NCI-H345 treated with DMSO at 0.1 percent for 48 hours (cell line): ENCODE measurements at regions not wholly inside any gene's neighbourhood (a gene's known extent, or its start where the extent isn't known, plus 50 kb on each side); places are given as distances from the start of the nearest gene placed in this dataset.
"Not testable (repeated sequence)": the region's sequence is repeated elsewhere in the genome, so short reads cannot be mapped to it uniquely, and the experiment has no call there.

Experiments used
- DNase-seq: peaks from one replicate; lab custom pipeline; 2025; ENCODE audit not compliant: unreplicated experiment; lab: John Stamatoyannopoulos, UW

GRCh38 chr18:67805261-67805660, 288.7 kb upstream of the DSEL start:
- no peak for DNase-seq

DNA sequence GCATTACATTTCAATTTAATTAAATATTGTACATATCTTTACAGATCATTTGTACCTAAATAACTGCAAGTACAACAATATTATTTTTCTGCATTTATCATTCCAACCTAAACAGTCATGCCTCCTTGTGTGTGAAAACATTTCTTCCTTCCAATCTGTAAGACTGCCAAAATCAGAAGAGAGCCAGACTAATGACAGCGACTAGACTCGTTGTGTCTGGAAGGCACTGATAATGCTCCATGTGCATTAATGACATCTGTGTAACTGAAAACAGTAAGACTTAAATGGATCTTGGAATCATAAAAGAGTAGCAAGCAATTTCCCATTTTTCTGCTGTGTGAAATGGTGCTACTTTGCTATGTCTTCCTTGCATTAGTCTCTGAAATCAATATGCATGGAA, 278.0 kb upstream of the DSEL start:
- DNase-seq: no peak

DNA sequence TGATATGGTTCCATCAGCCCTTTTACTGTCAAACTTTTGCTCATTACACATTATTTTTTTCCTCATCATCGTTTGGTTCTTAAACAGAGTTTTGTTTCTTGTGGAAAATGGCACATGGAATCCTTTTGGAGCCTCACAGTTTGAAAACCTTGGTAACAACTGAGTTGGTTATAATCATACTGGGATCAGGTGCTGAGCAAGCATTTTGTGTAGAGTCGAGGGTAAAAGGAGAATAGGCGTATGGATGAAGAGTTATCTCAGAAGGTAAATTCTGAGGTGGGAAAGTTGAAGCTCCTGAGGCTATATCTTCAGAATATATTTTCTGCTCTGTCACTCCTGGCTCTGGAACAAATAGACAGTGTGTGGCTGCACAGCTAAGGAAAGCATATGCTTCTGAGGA, 274.0 kb upstream of the DSEL start:
- DNase-seq: no peak

DNA sequence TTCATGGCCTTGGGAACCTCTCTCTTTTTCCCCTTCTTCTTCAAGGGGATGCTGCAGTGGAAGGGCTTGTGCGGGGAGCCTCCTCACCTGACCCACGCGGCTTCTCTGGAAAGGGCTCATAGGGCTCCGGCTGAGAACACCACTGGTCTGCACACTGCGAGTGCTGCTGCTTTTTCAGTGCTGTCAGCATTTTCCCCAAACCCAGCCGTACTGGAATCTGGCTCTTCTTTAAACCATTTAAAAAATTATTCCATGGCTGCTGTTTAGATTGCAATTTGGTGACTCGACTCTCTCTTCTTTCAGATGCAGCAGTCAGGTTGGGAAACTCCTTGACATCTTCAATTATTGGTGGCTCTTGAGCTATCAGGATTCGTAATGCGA, 272.6 kb upstream of the DSEL start:
- DNase-seq: no peak

DNA sequence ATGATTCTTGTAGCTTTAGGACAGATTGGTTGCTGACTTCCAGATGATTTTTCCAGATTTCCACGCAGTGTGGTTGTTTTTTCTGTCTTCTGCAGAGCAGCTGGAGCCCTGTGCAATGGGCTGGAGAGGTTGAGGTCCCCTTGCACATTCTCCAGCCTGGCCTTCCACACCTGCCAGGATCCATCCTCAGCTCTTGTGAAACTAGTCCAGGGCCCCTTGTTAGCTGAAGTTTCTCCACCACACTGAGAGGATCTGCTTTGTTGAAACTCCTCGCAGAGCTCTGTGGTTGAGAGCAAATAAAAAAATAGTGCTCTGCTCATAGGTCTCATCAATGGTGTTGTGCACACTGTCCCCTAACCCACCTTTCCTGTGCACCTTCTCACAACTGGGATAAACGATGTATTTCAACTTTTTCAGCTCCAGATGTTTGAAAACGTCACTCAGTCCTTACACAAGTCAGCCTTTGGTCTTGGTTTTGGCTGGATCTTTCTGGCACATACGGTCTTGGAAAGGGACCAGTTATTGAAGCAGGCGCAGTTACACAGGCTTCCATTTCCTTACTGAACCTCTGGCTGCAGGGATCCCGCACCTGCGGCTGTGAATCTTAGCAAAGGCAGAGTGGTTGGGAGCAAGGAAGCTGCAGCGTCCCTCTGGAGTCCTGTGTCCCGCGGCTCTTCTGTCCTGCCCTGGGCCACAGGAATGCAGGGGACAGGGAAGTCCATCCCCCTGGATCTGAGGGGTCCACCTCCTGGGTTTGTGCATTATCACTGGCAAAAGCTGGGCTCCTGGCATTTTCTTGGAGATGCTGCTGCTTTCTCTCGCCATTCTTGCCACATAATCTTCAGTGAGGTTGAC, 272.0 kb upstream of the DSEL start:
- no peak for DNase-seq

DNA sequence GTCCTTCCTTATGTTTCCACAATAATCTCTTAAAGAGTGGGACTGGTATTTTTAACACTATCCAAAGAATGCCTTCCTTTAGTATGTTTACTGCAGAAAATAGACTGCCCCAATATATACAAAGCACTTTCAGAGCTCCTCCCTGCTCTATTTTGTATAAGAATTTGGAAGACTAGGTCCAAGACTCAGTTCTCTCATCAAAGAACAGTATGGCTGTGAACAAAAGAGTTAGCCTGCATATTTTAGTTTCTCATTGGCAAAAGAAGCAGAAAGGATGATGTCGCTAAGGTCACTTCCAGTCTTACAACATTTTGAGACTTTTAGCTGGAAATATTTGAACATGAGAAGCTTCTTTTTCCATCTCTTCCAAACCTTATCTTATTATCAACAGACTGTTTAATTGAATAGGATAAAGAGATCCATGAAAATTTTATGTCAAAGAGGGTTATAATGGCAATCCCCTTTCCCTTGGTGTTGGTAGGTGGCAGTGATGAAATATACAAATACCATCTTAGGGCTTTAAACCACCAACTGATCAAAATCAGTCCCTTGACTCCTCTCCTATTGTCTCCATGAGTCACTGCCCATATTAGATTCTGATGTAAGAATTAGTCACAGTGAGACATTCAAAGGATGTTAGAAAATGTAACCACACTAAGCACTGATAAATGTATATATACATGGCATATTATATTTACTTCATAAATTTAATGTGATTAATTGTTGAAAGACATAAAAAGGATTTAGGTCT, 266.9 kb upstream of the DSEL start:
- DNase-seq: no peak

DNA sequence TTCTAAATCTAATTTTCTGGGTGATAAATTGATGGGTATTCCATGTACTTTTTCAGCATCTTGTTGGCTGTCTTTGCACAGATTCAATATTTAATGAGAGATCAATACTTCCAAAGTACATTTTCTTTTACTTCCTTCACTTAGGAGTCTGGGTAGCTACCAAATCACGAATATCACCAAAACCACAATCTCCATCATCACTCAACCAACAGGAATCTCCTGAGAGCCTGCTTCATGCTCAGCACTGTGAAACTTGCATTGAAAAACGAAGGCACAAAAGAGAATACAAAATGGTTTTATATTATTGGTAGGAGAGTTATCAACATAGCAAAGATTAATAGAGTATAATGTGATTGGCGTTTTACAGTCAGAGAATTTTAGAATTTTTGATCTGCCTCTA, 261.5 kb upstream of the DSEL start:
- no peak for DNase-seq

DNA sequence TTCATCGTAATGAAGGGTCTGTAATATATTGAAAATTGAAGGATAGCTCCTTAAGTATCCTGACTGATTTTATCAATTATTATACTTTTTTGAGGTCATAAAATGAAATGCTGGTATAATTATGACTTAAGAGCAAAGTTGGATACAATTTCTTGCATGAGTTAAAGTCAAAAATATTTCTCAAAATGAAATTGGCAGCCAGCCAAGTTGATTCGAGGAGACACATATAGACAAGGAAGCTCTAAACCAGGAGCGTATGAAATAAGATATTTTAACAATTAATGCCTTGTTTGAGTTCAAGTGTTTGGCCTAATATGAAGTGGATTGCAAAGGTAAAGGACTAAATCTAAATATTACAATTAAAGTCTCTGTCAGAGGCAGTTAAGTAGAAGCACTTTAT, 260.4 kb upstream of the DSEL start:
- no peak for DNase-seq

DNA sequence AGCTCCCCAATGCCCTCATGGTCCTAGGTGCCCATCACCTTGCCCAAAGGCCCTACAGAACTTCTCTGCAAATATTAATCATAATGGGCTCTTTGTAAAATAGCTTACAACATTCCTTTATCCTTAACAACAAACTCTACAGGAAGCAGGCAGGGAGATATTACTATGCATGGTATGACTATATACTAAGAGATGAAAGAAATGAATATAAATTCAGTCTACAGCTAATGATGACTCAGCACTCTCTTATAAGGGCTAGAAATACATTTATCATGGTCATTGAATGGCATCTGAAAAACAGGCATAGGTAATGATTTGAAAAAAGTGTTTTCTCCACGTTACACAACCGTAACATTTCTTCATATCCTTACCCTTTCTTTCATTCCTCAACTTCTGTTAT, 254.8 kb upstream of the DSEL start:
- no peak for DNase-seq

- no peak for DNase-seq
Observed at GRCh38 chr18:67770520-67770919, 254.0 kb upstream of the DSEL start.

- DNase-seq: no peak
Observed at GRCh38 chr18:67766930-67767329, 250.4 kb upstream of the DSEL start.

GRCh38 chr18:67752211-67752610, 235.7 kb upstream of the DSEL start:
- not testable (repeated sequence) for DNase-seq

DNA sequence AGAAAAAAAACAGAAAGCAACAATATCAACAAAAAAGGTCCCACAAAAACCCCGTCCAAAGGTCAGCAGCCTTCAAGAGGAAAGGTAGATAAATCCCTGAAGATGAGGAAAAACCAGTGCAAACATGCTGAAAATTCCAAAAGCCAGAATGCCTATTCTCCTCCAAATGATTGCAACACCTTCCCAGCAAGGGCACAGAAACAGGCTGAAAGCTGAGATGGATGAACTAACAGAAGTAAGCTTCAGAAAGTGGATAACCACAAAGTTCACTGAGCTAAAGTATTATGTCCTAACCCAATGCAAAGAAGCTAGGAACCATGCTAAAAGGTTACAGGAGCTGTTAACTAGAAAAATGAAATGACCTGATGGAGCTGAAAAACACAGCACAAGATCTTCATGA, 226.4 kb upstream of the DSEL start:
- no peak for DNase-seq

DNA sequence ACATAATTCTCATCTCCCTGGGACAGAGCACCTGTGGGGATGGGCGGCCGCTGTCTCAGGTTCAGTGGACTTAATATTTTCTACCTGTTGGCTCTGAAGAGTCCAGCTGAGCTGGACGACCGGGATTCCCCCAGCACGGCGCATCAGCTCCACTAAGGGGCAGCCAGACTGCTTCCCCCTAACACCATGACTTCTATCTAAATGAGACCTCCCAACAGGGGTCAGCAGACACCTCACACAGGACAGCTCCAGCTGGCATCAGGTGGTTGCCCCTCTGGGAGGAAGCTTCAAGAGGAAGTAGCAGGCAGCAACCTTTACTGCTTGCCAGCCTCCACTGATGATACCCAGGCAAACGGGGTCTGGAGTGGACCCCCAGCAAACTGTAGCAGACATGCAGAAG, 226.0 kb upstream of the DSEL start:
- no peak for DNase-seq

DNA sequence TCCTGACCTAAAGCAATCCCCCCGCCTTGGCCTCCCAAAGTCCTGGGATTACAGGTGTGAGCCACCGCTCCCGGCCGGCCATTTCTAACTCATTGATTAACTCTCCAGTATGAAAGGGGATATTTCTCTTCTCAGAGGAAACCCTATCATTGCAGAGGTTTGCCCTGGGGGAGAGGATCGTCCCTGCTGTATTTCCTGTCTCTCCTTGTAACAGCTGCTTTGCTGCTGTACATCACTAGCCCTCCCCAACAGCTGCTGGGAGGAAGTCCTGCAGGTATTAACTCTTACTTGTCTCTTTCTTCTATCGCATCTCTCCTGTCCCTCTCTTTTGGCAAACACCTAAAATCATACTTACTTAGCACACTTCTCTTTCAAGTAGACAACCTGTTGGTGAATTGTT, 219.0 kb upstream of the DSEL start:
- DNase-seq: no peak

- DNase-seq: no peak
Observed at GRCh38 chr18:67733088-67733487, 216.6 kb upstream of the DSEL start.

DNA sequence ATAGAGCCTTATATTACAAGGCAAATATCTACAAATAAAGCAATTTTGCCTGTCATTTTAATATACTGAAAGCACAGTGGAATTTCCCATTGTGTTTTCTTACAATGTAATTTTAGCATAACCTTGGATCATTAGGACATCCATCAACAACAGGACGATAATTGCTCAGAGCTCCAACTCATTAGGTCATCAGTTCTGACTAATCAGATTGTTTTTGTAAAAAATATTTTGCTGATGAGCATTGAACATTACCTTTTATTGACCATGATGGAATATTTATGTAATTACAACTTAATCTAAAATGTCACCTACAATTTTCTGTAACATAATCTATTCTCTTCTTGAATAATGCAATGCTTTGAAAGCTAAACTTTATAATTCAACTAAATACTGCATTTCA, 215.3 kb upstream of the DSEL start:
- DNase-seq: no peak

DNA sequence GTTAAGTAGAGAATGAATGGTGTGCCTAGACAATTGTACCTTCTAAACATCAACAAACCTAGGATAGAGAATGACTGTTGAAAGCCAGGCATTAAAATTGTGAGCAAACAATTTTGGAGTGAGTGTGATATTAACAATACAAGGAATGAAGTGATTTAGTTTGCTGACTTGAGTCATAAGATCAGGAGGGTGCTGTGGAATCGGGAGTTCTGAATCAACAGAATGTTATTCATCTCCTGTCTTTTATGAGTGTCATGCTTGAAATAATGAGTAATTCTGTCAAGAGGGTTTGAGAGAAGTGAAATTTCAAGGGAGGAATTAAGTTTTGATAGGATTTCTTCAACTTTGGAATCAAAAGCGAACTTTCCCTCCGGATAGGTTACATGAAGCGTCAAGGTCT, 214.4 kb upstream of the DSEL start:
- no peak for DNase-seq

- DNase-seq: no peak
Observed at GRCh38 chr18:67728364-67728763, 211.8 kb upstream of the DSEL start.

DNA sequence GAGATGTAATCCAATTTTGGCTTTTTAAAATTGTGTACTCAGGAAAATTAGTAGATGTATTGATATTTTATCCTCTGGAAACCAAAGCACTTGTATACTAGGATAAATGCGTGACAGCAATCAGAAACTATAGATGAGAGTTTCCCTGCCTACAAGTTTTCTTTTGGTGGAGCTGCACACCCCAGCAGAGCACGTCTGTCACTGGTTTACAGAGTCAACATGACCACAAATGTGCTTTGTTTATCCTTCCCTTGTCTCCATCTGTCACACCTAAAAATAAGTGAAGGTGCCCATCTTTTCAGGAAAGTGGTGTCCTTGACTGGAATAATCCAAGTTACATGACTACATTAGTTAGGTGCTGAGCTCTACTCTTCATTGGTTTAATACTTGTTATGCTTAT, 210.4 kb upstream of the DSEL start:
- DNase-seq: no peak

DNA sequence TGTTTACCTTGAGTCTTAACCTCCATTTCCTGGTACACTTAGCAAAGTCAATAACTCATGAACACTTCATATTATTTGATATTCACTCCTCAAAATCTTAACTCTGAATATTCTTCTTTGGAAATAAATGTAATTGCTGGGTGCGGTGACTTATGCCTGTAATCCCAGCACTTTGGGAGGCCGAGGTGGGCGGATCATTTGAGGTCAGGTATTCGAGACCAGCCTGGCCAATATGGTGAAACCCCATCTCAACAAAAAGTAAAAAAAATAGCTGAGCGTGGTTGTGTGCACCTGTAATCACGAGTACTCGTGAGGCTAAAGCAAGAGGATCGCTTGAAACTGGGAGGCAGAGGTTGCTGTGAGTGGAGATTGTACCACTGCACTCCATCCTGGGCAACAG, 201.3 kb upstream of the DSEL start:
- DNase-seq: no peak

GRCh38 chr18:67715567-67715966, 199.0 kb upstream of the DSEL start:
- DNase-seq: no peak

GRCh38 chr18:67710639-67711038, 194.1 kb upstream of the DSEL start:
- no peak for DNase-seq
